ENCODE measurements at regions not wholly inside any gene's neighbourhood (a gene's known extent, or its start where the extent isn't known, plus 50 kb on each side); places are given as distances from the start of the nearest gene placed in this dataset.

DNA sequence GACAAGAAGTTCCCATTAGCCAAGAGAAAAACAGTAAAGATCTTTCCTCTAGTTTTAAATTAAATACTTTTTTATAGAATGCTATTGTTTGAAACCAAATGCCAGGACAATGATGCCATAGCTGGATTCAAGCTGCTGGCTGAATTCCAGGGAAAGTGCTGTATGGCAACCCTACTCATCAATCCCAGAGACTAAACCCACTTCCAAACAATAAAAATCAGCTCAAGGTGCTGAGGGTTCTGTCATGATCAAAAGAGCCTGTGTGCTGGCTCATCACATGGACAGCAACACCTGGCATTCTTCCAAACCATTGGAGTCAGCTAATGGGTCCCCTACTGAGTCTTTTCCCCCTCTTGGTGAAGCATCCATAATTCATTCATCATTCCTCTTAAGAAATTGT lies 53.7 kb upstream of the PARD3B start:
- TF ChIP-seq, protein P1, sequence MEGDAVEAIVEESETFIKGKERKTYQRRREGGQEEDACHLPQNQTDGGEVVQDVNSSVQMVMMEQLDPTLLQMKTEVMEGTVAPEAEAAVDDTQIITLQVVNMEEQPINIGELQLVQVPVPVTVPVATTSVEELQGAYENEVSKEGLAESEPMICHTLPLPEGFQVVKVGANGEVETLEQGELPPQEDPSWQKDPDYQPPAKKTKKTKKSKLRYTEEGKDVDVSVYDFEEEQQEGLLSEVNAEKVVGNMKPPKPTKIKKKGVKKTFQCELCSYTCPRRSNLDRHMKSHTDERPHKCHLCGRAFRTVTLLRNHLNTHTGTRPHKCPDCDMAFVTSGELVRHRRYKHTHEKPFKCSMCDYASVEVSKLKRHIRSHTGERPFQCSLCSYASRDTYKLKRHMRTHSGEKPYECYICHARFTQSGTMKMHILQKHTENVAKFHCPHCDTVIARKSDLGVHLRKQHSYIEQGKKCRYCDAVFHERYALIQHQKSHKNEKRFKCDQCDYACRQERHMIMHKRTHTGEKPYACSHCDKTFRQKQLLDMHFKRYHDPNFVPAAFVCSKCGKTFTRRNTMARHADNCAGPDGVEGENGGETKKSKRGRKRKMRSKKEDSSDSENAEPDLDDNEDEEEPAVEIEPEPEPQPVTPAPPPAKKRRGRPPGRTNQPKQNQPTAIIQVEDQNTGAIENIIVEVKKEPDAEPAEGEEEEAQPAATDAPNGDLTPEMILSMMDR (IDR thresholded peaks at IDR 0.05; ENCODE audit: poor library complexity) = no peak
- TF ChIP-seq EZH2 (IDR thresholded peaks at IDR 0.05; ENCODE audit: borderline replicate concordance) = no peak
- no peak for TF ChIP-seq EZH2phosphoT487 (IDR thresholded peaks at IDR 0.05; ENCODE audit: low read depth, severe bottlenecking, unreplicated experiment)
